ENCODE measurements at regions not wholly inside any gene's neighbourhood (a gene's known extent, or its start where the extent isn't known, plus 50 kb on each side); places are given as distances from the start of the nearest gene placed in this dataset.

- DNase-seq: no peak
- Histone ChIP-seq H3K9ac (ENCODE audit: low read length) (no peak overlapping the region), H3K79me1 (replicated peaks; ENCODE audit: low read length, poor library complexity, severe bottlenecking) (no peaks in the 10 kb centered on the region), H3K9me3 (ENCODE audit: control insufficient read depth, low read length) (no peaks in the 10 kb centered on the region), H3K4me2 (ENCODE audit: low read length, poor library complexity, severe bottlenecking) (no peak overlapping the region), H2BK5ac (ENCODE audit: low read depth, low read length, poor library complexity, severe bottlenecking) (no peak overlapping the region), H3K4ac (ENCODE audit: low read depth in 1 of 2, low read length in 2 of 2) (no peak overlapping the region), H2BK120ac (ENCODE audit: low read depth, low read length) (no peak overlapping the region), H3K18ac (ENCODE audit: low read depth in 1 of 2, low read length in 2 of 2) (no peak overlapping the region), H3K23ac (ENCODE audit: low read length in 2 of 2) (no peak overlapping the region), H2AFZ (ENCODE audit: low read depth, low read length) (no peak overlapping the region), H3K4me1 (ENCODE audit: control insufficient read depth, insufficient read depth, low read depth, low read length) (peaks cover 10% of the 10 kb centered on the region), H2AK5ac (ENCODE audit: low read length, severe bottlenecking) (no peak overlapping the region), H4K91ac (ENCODE audit: low read length) (no peak overlapping the region), H3K27ac (ENCODE audit: low read length, poor library complexity, severe bottlenecking) (no peak overlapping the region), H3K4me3 (ENCODE audit: insufficient read depth in 1 of 2, low read depth in 1 of 2, low read length in 2 of 2) (no peak overlapping the region), H4K8ac (ENCODE audit: low read length) (no peak overlapping the region), H3K27me3 (ENCODE audit: control insufficient read depth in 1 of 2, insufficient read depth in 1 of 2, low read length in 2 of 2) (no peaks in the 10 kb centered on the region), H3K14ac (ENCODE audit: low read length in 2 of 2) (no peak overlapping the region), H2BK12ac (ENCODE audit: low read length in 2 of 2) (no peak overlapping the region), H2BK15ac (ENCODE audit: low read depth, poor library complexity, severe bottlenecking) (no peak overlapping the region), H3K36me3 (ENCODE audit: control insufficient read depth in 1 of 2, insufficient read depth in 2 of 2, low read depth in 1 of 2, low read length in 2 of 2) (peaks cover 0 to 90% of the 10 kb centered on the region in 2 experiments)
- WGBS: 92% methylated on average over 27 of the region's 27 CpGs
These were observed 161.7 kb upstream of the RTL1 start for GRCh38 chr14:101065246-101065645.

GRCh38 chr14:101065696-101066694 lies 162.5 kb upstream of the RTL1 start:
- Histone ChIP-seq H2AK5ac (ENCODE audit: low read length, severe bottlenecking) (no peak overlapping the region), H2BK5ac (ENCODE audit: low read depth, low read length, poor library complexity, severe bottlenecking) (no peak overlapping the region), H3K23ac (ENCODE audit: low read length in 2 of 2) (no peak overlapping the region), H3K27ac (ENCODE audit: low read length, poor library complexity, severe bottlenecking) (no peak overlapping the region), H3K79me1 (replicated peaks; ENCODE audit: low read length, poor library complexity, severe bottlenecking) (no peaks in the 10 kb centered on the region), H3K14ac (ENCODE audit: low read length in 2 of 2) (no peak overlapping the region), H3K18ac (ENCODE audit: low read depth in 1 of 2, low read length in 2 of 2) (no peak overlapping the region), H2BK12ac (ENCODE audit: low read length in 2 of 2) (no peak overlapping the region), H3K9ac (ENCODE audit: low read length) (no peak overlapping the region), H3K4ac (ENCODE audit: low read depth in 1 of 2, low read length in 2 of 2) (no peak overlapping the region), H2BK120ac (ENCODE audit: low read depth, low read length) (no peak overlapping the region), H3K27me3 (ENCODE audit: control insufficient read depth in 1 of 2, insufficient read depth in 1 of 2, low read length in 2 of 2) (no peaks in the 10 kb centered on the region), H4K91ac (ENCODE audit: low read length) (no peak overlapping the region), H3K4me3 (ENCODE audit: insufficient read depth in 1 of 2, low read depth in 1 of 2, low read length in 2 of 2) (no peak overlapping the region), H2AFZ (ENCODE audit: low read depth, low read length) (no peak overlapping the region), H4K8ac (ENCODE audit: low read length) (no peak overlapping the region), H2BK15ac (ENCODE audit: low read depth, poor library complexity, severe bottlenecking) (no peak overlapping the region), H3K4me2 (ENCODE audit: low read length, poor library complexity, severe bottlenecking) (no peak overlapping the region), H3K36me3 (ENCODE audit: control insufficient read depth in 1 of 2, insufficient read depth in 2 of 2, low read depth in 1 of 2, low read length in 2 of 2) (peaks cover 0 to 90% of the 10 kb centered on the region in 2 experiments), H3K9me3 (ENCODE audit: control insufficient read depth, low read length) (no peaks in the 10 kb centered on the region), H3K4me1 (ENCODE audit: control insufficient read depth, insufficient read depth, low read depth, low read length) (peaks cover 10% of the 10 kb centered on the region)
- no peak for DNase-seq
- 94% methylated on average over 42 of the region's 43 CpGs for WGBS

- no peaks in the 10 kb centered on the region for H3K9me3 ChIP-seq (ENCODE audit: control insufficient read depth, low read length)
- DNase-seq: no peak
- H2AFZ ChIP-seq (ENCODE audit: low read depth, low read length): no peak overlapping the region
- no peak overlapping the region for H2AK5ac ChIP-seq (ENCODE audit: low read length, severe bottlenecking)
- 88% methylated on average over 12 of the region's 12 CpGs for WGBS
- H3K4me1 ChIP-seq (ENCODE audit: control insufficient read depth, insufficient read depth, low read depth, low read length): peaks cover 15% of the 10 kb centered on the region
- H3K14ac ChIP-seq (ENCODE audit: low read length in 2 of 2): no peak overlapping the region
- H3K23ac ChIP-seq (ENCODE audit: low read length in 2 of 2): no peak overlapping the region
- no peak overlapping the region for H2BK120ac ChIP-seq (ENCODE audit: low read depth, low read length)
- H3K18ac ChIP-seq (ENCODE audit: low read depth in 1 of 2, low read length in 2 of 2): no peak overlapping the region
- no peak overlapping the region for H4K91ac ChIP-seq (ENCODE audit: low read length)
- H2BK5ac ChIP-seq (ENCODE audit: low read depth, low read length, poor library complexity, severe bottlenecking): no peak overlapping the region
- no peak overlapping the region for H2BK15ac ChIP-seq (ENCODE audit: low read depth, poor library complexity, severe bottlenecking)
- H3K79me1 ChIP-seq (replicated peaks; ENCODE audit: low read length, poor library complexity, severe bottlenecking): no peaks in the 10 kb centered on the region
- H3K9ac ChIP-seq (ENCODE audit: low read length): no peak overlapping the region
- no peaks in the 10 kb centered on the region for H3K27me3 ChIP-seq (ENCODE audit: control insufficient read depth in 1 of 2, insufficient read depth in 1 of 2, low read length in 2 of 2)
- H2BK12ac ChIP-seq (ENCODE audit: low read length in 2 of 2): no peak overlapping the region
- H3K4me3 ChIP-seq (ENCODE audit: insufficient read depth in 1 of 2, low read depth in 1 of 2, low read length in 2 of 2): no peak overlapping the region
- H3K27ac ChIP-seq (ENCODE audit: low read length, poor library complexity, severe bottlenecking): no peak overlapping the region
- H3K36me3 ChIP-seq (ENCODE audit: control insufficient read depth in 1 of 2, insufficient read depth in 2 of 2, low read depth in 1 of 2, low read length in 2 of 2): peaks cover 0 to 86% of the 10 kb centered on the region in 2 experiments
- H3K4me2 ChIP-seq (ENCODE audit: low read length, poor library complexity, severe bottlenecking): no peak overlapping the region
- no peak overlapping the region for H4K8ac ChIP-seq (ENCODE audit: low read length)
- no peak overlapping the region for H3K4ac ChIP-seq (ENCODE audit: low read depth in 1 of 2, low read length in 2 of 2)
These were observed 163.4 kb upstream of the RTL1 start for GRCh38 chr14:101066826-101067510.
